ENCODE measurements at regions not wholly inside any gene's neighbourhood (a gene's known extent, or its start where the extent isn't known, plus 50 kb on each side); places are given as distances from the start of the nearest gene placed in this dataset.

DNA sequence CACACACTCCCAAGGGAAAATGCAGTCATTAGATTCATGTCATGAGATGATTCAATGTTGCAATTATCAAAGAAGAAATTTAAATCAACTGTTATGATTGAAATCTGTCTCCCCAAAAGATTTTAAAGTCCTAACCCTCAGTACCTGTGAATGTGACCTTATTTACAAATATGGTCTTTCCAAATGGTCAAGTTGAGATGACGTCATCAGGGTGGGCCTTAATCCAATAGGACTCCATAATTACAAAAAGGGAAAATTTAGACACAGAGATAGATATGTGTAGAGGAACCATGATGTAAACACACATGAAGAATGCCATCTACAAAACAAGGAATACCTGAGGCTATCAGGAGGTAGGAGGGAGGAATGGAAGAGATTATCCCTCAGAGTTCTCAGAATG lies 221.1 kb downstream of the ISL1 start (continued):
- TF ChIP-seq POLR2AphosphoS5 (IDR thresholded peaks at IDR 0.05; ENCODE audit: low read depth, low read length) (no peak), NFIC (IDR thresholded peaks at IDR 0.05; ENCODE audit: borderline replicate concordance) (no peak), YY1 (IDR thresholded peaks at IDR 0.05; ENCODE audit: low read depth) (no peak), EP300 (IDR thresholded peaks at IDR 0.05; ENCODE audit: borderline replicate concordance in 1 of 2, low read depth in 1 of 2, low read length in 1 of 2) (no peak)

DNA sequence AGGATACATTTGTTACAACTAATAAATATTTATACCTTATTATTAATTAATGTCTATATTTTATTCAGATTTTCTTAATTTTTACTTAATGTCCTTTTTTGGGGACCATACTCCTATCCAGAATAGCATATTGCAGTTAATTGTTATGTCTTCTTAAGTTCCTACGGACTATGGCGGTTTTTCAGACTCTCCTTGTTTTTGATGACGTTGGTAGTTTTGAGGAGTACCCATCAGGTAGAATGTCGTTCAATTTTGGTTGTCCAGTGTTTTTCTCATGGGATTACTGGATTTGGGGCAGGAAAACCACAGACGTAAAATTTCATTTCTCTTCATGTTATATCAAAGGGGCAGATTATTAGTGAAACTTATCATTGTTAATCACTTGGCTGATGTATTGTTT lies 223.7 kb downstream of the ISL1 start:
- H3K36me3 ChIP-seq (replicated peaks in 1 of 2; ENCODE audit: control insufficient read depth in 1 of 2, insufficient read depth in 2 of 2, low read length in 1 of 2) = no peaks in the 10 kb centered on the region
- H3K79me2 ChIP-seq (ENCODE audit: insufficient read depth) = no peaks in the 10 kb centered on the region
- H3K27ac ChIP-seq (ENCODE audit: low read depth in 2 of 2, low read length in 1 of 2) = no peak overlapping the region
- no peak for TF ChIP-seq ELF1 (IDR thresholded peaks at IDR 0.05)
- TF ChIP-seq, protein P1, sequence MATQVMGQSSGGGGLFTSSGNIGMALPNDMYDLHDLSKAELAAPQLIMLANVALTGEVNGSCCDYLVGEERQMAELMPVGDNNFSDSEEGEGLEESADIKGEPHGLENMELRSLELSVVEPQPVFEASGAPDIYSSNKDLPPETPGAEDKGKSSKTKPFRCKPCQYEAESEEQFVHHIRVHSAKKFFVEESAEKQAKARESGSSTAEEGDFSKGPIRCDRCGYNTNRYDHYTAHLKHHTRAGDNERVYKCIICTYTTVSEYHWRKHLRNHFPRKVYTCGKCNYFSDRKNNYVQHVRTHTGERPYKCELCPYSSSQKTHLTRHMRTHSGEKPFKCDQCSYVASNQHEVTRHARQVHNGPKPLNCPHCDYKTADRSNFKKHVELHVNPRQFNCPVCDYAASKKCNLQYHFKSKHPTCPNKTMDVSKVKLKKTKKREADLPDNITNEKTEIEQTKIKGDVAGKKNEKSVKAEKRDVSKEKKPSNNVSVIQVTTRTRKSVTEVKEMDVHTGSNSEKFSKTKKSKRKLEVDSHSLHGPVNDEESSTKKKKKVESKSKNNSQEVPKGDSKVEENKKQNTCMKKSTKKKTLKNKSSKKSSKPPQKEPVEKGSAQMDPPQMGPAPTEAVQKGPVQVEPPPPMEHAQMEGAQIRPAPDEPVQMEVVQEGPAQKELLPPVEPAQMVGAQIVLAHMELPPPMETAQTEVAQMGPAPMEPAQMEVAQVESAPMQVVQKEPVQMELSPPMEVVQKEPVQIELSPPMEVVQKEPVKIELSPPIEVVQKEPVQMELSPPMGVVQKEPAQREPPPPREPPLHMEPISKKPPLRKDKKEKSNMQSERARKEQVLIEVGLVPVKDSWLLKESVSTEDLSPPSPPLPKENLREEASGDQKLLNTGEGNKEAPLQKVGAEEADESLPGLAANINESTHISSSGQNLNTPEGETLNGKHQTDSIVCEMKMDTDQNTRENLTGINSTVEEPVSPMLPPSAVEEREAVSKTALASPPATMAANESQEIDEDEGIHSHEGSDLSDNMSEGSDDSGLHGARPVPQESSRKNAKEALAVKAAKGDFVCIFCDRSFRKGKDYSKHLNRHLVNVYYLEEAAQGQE (IDR thresholded peaks at IDR 0.05; ENCODE audit: low read depth, low read length) = no peak
- H3K4me1 ChIP-seq (ENCODE audit: control insufficient read depth in 1 of 2, insufficient read depth in 2 of 2, low read depth in 1 of 2, low read length in 1 of 2) = peaks cover 0 to 2% of the 10 kb centered on the region in 2 experiments; a peak in 1 of 4 replicates
- CTCF ChIA-PET = interaction anchor here (1.4 kb wide), 1 partner anchor 952 kb away, joined by 3 read pairs; no protein-coding TSS in a partner anchor
- no peaks in the 10 kb centered on the region for H3F3A ChIP-seq (replicated peaks; ENCODE audit: insufficient read depth)
- H3K27me3 ChIP-seq (ENCODE audit: insufficient read depth) = no peaks in the 10 kb centered on the region
- no peak overlapping the region for H3K4me3 ChIP-seq (ENCODE audit: low read depth in 2 of 2, low read length in 1 of 2)
- 85% methylated on average over 5 of the region's 5 CpGs for WGBS (ENCODE audit: low lambda C conversion rate)
- no peak overlapping the region for H3K4me2 ChIP-seq
- no peak overlapping the region for H3K9ac ChIP-seq
- H3K9me2 ChIP-seq = no peaks in the 10 kb centered on the region
- no peaks in the 10 kb centered on the region for H4K20me1 ChIP-seq (ENCODE audit: insufficient read depth)
- no peaks in the 10 kb centered on the region for H3K9me3 ChIP-seq
- DNase-seq = no peak
- POLR2A ChIA-PET = no interaction called here
- no peak overlapping the region for H2AFZ ChIP-seq (ENCODE audit: low read depth)

DNA sequence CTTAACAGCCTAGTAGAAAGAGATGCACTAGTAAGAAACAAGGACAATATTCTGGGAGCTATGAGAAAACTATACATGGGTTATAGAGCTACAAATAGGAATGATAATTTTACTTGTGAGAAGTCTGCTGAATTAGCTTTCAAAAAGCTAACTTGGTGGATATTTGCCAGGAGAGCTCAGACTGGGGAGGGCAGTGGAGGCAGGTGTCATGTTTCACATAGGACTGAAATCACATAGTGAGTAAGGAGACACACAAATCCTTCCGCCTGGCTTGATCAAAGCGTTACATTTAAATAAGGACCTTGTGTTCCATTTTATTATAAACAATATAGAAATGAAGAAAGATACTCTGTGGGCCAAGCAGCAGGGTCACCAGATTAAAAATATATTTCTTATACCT lies 235.0 kb downstream of the ISL1 start:
- WGBS (ENCODE audit: low lambda C conversion rate) = 92% methylated on average over 2 of the region's 2 CpGs
- ChIA-PET POLR2A (no interaction called here), CTCF (interaction anchor here (0.6 to 1.2 kb wide), 3 partner anchors 10 to 24 kb away, joined by 3 read pairs; no protein-coding TSS in a partner anchor)

More for the DNA sequence above, 235.0 kb downstream of the ISL1 start:
- Histone ChIP-seq H3K79me2 (ENCODE audit: insufficient read depth) (no peaks in the 10 kb centered on the region), H2AFZ (ENCODE audit: low read depth) (no peak overlapping the region), H3K4me2 (no peak overlapping the region), H3K36me3 (replicated peaks in 1 of 2; ENCODE audit: control insufficient read depth in 1 of 2, insufficient read depth in 2 of 2, low read length in 1 of 2) (no peaks in the 10 kb centered on the region), H3K9me2 (no peaks in the 10 kb centered on the region; the same call in 1 of the 2 replicates), H3K4me3 (ENCODE audit: low read depth in 2 of 2, low read length in 1 of 2) (no peak overlapping the region), H3K27ac (ENCODE audit: low read depth in 2 of 2, low read length in 1 of 2) (no peak overlapping the region), H4K20me1 (ENCODE audit: insufficient read depth) (no peaks in the 10 kb centered on the region), H3F3A (replicated peaks; ENCODE audit: insufficient read depth) (no peaks in the 10 kb centered on the region), H3K9me3 (no peaks in the 10 kb centered on the region), H3K9ac (no peak overlapping the region), H3K27me3 (ENCODE audit: insufficient read depth) (no peaks in the 10 kb centered on the region), H3K4me1 (ENCODE audit: control insufficient read depth in 1 of 2, insufficient read depth in 2 of 2, low read depth in 1 of 2, low read length in 1 of 2) (peaks cover 0 to 8% of the 10 kb centered on the region in 2 experiments; a peak in 2 of 4 replicates)
- TF ChIP-seq POLR2AphosphoS5 (IDR thresholded peaks at IDR 0.05; ENCODE audit: low read depth, low read length) = no peak
- no peak for TF ChIP-seq NFIC (IDR thresholded peaks at IDR 0.05; ENCODE audit: borderline replicate concordance)
- no peak for TF ChIP-seq SIN3A (IDR thresholded peaks at IDR 0.05; ENCODE audit: borderline replicate concordance, low read depth, low read length)
- no peak for DNase-seq

Data from SK-N-SH (cell line).